H9 (cell line): ENCODE measurements at regions not wholly inside any gene's neighbourhood (a gene's known extent, or its start where the extent isn't known, plus 50 kb on each side); places are given as distances from the start of the nearest gene placed in this dataset.
A peak's percentile ranks its signal among the peaks of the same experiment; 100 is the strongest.

Experiments
- DNase-seq: peaks from one replicate; pipeline ENCODE4 v3.0.0-alpha.2; 2017
- H2AFZ ChIP-seq: one replicate; pipeline ENCODE4 v1.6.1; 2013; ENCODE audit warnings: mild to moderate bottlenecking, low read length, control low read depth, moderate library complexity
- H2AK5ac ChIP-seq: 2 replicates; pipeline ENCODE4 v1.6.1; 2013; ENCODE audit warnings: low read length, control low read depth, mixed read lengths; ENCODE audit not compliant: insufficient read length
- H2BK120ac ChIP-seq: one replicate; pipeline ENCODE4 v1.6.1; 2013; ENCODE audit warnings: low read depth, mild to moderate bottlenecking, low read length, control low read depth, inconsistent platforms; ENCODE audit not compliant: poor library complexity, severe bottlenecking
- H2BK12ac ChIP-seq: 2 replicates; pipeline ENCODE4 v1.6.1; 2013; ENCODE audit warnings: low read length, control low read depth, mixed read lengths, low read depth; ENCODE audit not compliant: insufficient read length
- H2BK15ac ChIP-seq: 2 replicates; pipeline ENCODE4 v1.6.1; 2013; ENCODE audit warnings: low read depth, low read length, control low read depth
- H2BK20ac ChIP-seq: one replicate; pipeline ENCODE4 v1.6.1; 2013; ENCODE audit warnings: low read depth, mild to moderate bottlenecking, low read length, control low read depth, inconsistent platforms; ENCODE audit not compliant: poor library complexity, severe bottlenecking
- H2BK5ac ChIP-seq: 2 replicates; pipeline ENCODE4 v1.6.1; 2013; ENCODE audit warnings: low read length, control low read depth, mixed read lengths; ENCODE audit not compliant: insufficient read length
- H3K14ac ChIP-seq: 2 replicates; pipeline ENCODE4 v1.6.1; 2013; ENCODE audit warnings: low read length, control low read depth; ENCODE audit not compliant: insufficient read depth
- H3K18ac ChIP-seq: 2 replicates; pipeline ENCODE4 v1.6.1; 2013; ENCODE audit warnings: low read depth, mild to moderate bottlenecking, mixed read lengths, low read length, control low read depth; ENCODE audit not compliant: insufficient read length
- H3K23ac ChIP-seq: 2 replicates; pipeline ENCODE4 v1.6.1; 2013; ENCODE audit warnings: low read length, control low read depth, mixed read lengths, low read depth; ENCODE audit not compliant: insufficient read length
- H3K23me2 ChIP-seq: 2 replicates; pipeline ENCODE4 v1.6.1; 2013; ENCODE audit warnings: low read depth, mild to moderate bottlenecking, mixed read lengths, low read length, control low read depth; ENCODE audit not compliant: insufficient read length, poor library complexity, severe bottlenecking
- H3K27ac ChIP-seq: 2 replicates; pipeline ENCODE4 v1.5.1; 2013; ENCODE audit warnings: low read length, control low read depth, mixed read lengths, low read depth; ENCODE audit not compliant: insufficient read length
- H3K27me3 ChIP-seq: 2 replicates; pipeline ENCODE4 v1.6.1; 2013; ENCODE audit warnings: low read length, control low read depth, inconsistent platforms; ENCODE audit not compliant: insufficient read depth
- H3K4ac ChIP-seq: 2 replicates; pipeline ENCODE4 v1.6.1; 2013; ENCODE audit warnings: low read depth, mild to moderate bottlenecking, control low read depth, inconsistent platforms, low read length, moderate library complexity
- H3K4me1 ChIP-seq: 2 replicates; pipeline ENCODE4 v1.6.1; 2013; ENCODE audit warnings: low read length, control low read depth, inconsistent platforms; ENCODE audit not compliant: insufficient read depth
- H3K4me2 ChIP-seq: 2 replicates; pipeline ENCODE4 v1.6.1; 2013; ENCODE audit warnings: low read length, control low read depth, mixed read lengths; ENCODE audit not compliant: insufficient read length, insufficient read depth
- H3K56ac ChIP-seq: 2 replicates; pipeline ENCODE4 v1.6.1; 2013; ENCODE audit warnings: low read depth, mild to moderate bottlenecking, mixed read lengths, low read length, control low read depth; ENCODE audit not compliant: insufficient read length
- H3K79me1 ChIP-seq: 2 replicates; pipeline ENCODE4 v1.6.1; 2013; ENCODE audit warnings: low read depth, mild to moderate bottlenecking, moderate library complexity, low read length, control low read depth, inconsistent platforms; ENCODE audit not compliant: insufficient read depth, poor library complexity, severe bottlenecking
- H3K79me2 ChIP-seq: 2 replicates; pipeline ENCODE4 v1.6.1; 2013; ENCODE audit warnings: low read length, control low read depth, inconsistent platforms; ENCODE audit not compliant: insufficient read depth
- H3K9ac ChIP-seq: 2 replicates; pipeline ENCODE4 v1.6.1; 2013; ENCODE audit warnings: low read length, control low read depth, mixed read lengths; ENCODE audit not compliant: insufficient read length; ENCODE audit errors: extremely low read depth
- H3K9me3 ChIP-seq: one replicate; pipeline ENCODE4 v1.6.1; 2013; ENCODE audit warnings: low read depth, low read length, inconsistent platforms; ENCODE audit not compliant: control insufficient read depth
- H3T11ph ChIP-seq: one replicate; pipeline ENCODE4 v1.6.1; 2013; ENCODE audit warnings: mild to moderate bottlenecking, low read length, control low read depth, inconsistent platforms
- H4K20me1 ChIP-seq: one replicate; pipeline ENCODE4 v1.6.1; 2013; ENCODE audit not compliant: control insufficient read depth, insufficient read length, insufficient read depth
- H4K5ac ChIP-seq: 2 replicates; pipeline ENCODE4 v1.6.1; 2013; ENCODE audit warnings: low read depth, mild to moderate bottlenecking, mixed read lengths, low read length, control low read depth; ENCODE audit not compliant: insufficient read length
- H4K8ac ChIP-seq: replicated peaks from 2 replicates; pipeline ENCODE4 v1.6.1; 2013; ENCODE audit warnings: low read length, control low read depth, mixed read lengths, low read depth; ENCODE audit not compliant: insufficient read length
- H4K91ac ChIP-seq: 2 replicates; pipeline ENCODE4 v1.6.1; 2013; ENCODE audit warnings: low read depth, mild to moderate bottlenecking, moderate library complexity, mixed read lengths, low read length, control low read depth; ENCODE audit not compliant: insufficient read length
- H3K27ac Mint-ChIP-seq, 3 experiments: 2 replicates in 2 of 3; 3 replicates in 1 of 3; pipeline ENCODE4 v1.8.0; 2020 to 2021; ENCODE audit warnings: mixed read lengths in 3 of 3, mild to moderate bottlenecking in 1 of 3, moderate library complexity in 1 of 3
- H3K27me3 Mint-ChIP-seq: 2 replicates; pipeline ENCODE4 v1.8.0; 2021; ENCODE audit warnings: low read depth, mild to moderate bottlenecking, moderate library complexity, mixed read lengths
- H3K36me3 Mint-ChIP-seq, 3 experiments: 2 replicates in 2 of 3; 3 replicates in 1 of 3; pipeline ENCODE4 v1.8.0; 2020 to 2021; ENCODE audit warnings: low read depth in 3 of 3, mixed read lengths in 3 of 3; ENCODE audit not compliant: insufficient read depth in 1 of 3
- H3K4me1 Mint-ChIP-seq, 2 experiments: 2 replicates each; pipeline ENCODE4 v1.8.0; 2020; ENCODE audit warnings: mixed read lengths in 2 of 2
- H3K4me3 Mint-ChIP-seq, 2 experiments: 2 replicates in 1 of 2; 3 replicates in 1 of 2; pipeline ENCODE4 v1.8.0; 2020 to 2021; ENCODE audit warnings: mild to moderate bottlenecking in 2 of 2, mixed read lengths in 2 of 2, moderate library complexity in 1 of 2
- H3K9me3 Mint-ChIP-seq, 2 experiments: 2 replicates in 1 of 2; 3 replicates in 1 of 2; pipeline ENCODE4 v1.8.0; 2020; ENCODE audit warnings: mild to moderate bottlenecking in 2 of 2, mixed read lengths in 2 of 2, moderate library complexity in 1 of 2
- CTCF ChIP-seq: fragments of 200-600 bp; sonication (generic); conservative IDR thresholded peaks from 3 replicates; pipeline ENCODE4 v1.8.0; 2021; ENCODE audit warnings: antibody characterized with exemption, mild to moderate bottlenecking
- WGBS: extraction: QIAGEN DNeasy Blood & Tissue Kit; methylation state at CpG from one replicate; pipeline ENCODE4 v1.1.7; 2013; ENCODE audit warnings: missing lambda C conversion rate, low lambda C conversion rate, mixed read lengths; ENCODE audit not compliant: insufficient read length; ENCODE audit errors: extremely low coverage; 5-methylcytosine and 5-hydroxymethylcytosine counted together

GRCh38 chr19:30123611-30124010 lies 181.6 kb downstream of the URI1 start:
- Histone ChIP-seq H2BK5ac (no peak overlapping the region), H3T11ph (no peak overlapping the region), H3K4me1 (no peaks in the 10 kb centered on the region), H2BK15ac (no peak overlapping the region), H2AFZ (no peak overlapping the region), H2BK120ac (no peak overlapping the region), H4K20me1 (no peaks in the 10 kb centered on the region), H4K8ac (no peak overlapping the region), H4K5ac (no peak overlapping the region), H3K56ac (no peak overlapping the region), H3K4me2 (no peak overlapping the region), H3K4ac (no peak overlapping the region), H3K27ac (no peak overlapping the region), H3K23ac (no peak overlapping the region), H3K23me2 (no peaks in the 10 kb centered on the region), H2BK20ac (no peak overlapping the region), H3K18ac (no peak overlapping the region), H4K91ac (no peak overlapping the region), H2AK5ac (no peak overlapping the region), H3K79me2 (no peaks in the 10 kb centered on the region), H3K27me3 (no peaks in the 10 kb centered on the region), H3K79me1 (no peaks in the 10 kb centered on the region), H3K9me3 (no peaks in the 10 kb centered on the region), H3K14ac (no peak overlapping the region; the same call in 1 of the 2 replicates), H2BK12ac (no peak overlapping the region), H3K9ac (no peak overlapping the region)
- peak overlapping the region in 1 of 3 experiments; percentile 29; a peak in 1 of 7 replicates for H3K27ac Mint-ChIP-seq
- WGBS, result no CpG with 5 or more reads among the region's 9 CpGs
- 0 out of 4 replicates have a peak, but pooled peaks cover 0 to 4% of the 10 kb centered on the region in 2 experiments for H3K4me1 Mint-ChIP-seq
- no peaks in the 10 kb centered on the region; the same call in none of the 2 replicates for H3K27me3 Mint-ChIP-seq
- no peak overlapping the region for H3K4me3 Mint-ChIP-seq
- no peaks in the 10 kb centered on the region for H3K9me3 Mint-ChIP-seq
- TF ChIP-seq CTCF, result no peak
- no peaks in the 10 kb centered on the region for H3K36me3 Mint-ChIP-seq
- DNase-seq, result no peak
